GDM1 (cell line): ENCODE measurements at regions not wholly inside any gene's neighbourhood (a gene's known extent, or its start where the extent isn't known, plus 50 kb on each side); places are given as distances from the start of the nearest gene placed in this dataset.

Experiments used
- DNase-seq: peaks from one replicate; lab custom pipeline; 2025; lab: John Stamatoyannopoulos, UW

GRCh38 chr1:244157731-244158438 is 106.8 kb downstream of the ZBTB18 start:
- no peak for DNase-seq

DNA sequence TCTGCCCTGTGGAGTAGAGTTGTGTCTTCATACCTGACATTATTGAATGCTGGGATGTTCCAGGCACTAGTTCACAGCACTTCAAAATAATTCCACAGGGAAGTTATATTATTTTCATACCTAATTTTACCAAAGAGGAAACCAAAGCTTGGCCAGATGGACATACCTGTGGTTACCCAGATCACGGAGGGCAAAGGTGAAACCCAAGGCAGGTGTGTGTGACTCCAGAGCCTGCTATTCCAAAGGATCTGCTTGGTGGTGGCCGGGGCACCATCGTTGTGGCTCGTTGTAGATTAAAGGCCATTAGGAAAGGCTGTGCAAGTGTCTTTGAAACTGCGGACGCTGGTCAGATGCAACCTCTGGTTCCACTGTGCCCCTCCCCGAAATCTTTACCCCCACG is 108.6 kb downstream of the ZBTB18 start:
- DNase-seq = no peak

DNA sequence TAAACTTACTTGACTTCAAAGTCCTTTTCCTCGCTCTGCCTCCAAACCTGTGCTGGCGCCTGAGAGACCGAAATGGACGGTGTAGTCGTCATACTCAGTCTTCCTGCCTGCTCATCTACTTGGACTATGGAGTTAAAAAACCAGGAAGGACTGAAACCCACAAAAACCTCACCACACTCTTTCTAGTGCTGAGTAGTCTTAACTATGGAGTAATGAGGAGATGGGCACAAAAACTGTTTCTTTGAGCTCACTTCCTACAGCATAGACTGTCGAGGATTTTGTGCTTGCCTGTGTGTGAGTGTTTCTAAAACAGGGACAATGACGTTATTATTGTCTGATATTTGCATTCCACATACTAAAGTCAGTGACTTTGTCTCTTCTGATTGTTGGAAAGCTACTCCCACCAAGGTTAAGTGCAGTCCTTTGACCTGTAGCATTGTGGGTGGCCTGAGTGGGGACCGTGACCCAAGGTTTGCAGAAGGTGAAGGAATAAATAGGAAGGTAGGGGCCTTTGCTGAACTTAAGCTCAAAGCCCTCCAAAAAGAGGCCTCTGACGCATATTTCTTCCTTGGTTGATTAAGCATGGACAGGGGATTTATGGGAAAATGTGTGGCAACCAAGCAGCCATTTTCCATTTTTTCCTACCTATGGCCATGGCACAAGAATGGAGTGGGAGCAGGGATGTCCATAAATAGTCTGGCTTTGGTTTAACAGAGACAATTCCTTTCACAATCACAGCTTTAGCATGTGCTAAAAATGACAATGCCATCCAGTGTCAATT is 109.6 kb downstream of the ZBTB18 start:
- DNase-seq = peak; percentile 68

DNA sequence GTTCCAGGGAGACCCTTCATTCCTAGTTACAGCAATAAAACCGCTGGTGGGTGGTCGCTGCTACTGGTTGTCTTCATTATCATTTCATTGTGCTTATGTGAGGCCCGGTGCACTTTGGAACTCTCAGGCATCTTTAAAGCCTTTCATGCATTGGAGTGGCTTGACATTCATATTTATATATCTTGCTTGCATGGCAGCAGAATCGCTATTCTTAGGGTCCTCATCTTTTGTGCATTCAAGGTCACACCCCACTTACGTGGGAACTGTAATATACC is 110.1 kb downstream of the ZBTB18 start:
- DNase-seq = no peak

DNA sequence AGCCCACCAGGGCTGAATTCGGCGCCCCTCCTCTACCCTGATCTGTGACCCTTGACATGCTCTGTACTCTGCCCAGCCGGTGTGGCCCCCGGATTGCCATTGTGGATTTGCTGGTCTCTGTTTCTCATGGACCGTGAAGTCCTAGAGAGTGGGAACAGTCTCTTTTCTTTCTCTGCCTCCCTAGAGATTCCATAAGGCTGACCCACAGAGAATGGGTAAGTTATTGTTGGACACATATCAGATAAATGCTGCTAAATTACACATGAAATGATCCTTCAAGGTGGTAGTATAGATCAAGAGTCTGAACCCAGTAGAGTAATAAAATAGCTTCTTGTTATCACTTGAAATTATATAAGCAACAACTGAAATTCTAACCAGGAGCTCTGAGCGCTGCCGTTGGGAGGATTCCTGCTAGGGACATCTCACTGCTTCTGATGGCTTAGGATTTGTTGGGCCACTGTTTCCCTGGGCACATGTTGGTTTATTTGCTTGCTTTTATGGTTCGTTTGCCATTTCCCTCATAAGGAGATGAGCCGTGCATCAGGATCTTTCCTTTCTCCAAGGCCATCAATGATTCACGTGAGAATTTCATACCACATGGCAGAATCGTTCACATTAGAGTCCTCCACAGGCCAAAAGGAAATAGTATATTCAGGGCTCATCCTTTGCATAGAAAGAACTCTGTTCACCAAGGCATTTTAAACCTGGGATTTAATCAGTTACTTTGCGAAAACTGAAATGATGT is 111.9 kb downstream of the ZBTB18 start:
- DNase-seq = no peak

DNA sequence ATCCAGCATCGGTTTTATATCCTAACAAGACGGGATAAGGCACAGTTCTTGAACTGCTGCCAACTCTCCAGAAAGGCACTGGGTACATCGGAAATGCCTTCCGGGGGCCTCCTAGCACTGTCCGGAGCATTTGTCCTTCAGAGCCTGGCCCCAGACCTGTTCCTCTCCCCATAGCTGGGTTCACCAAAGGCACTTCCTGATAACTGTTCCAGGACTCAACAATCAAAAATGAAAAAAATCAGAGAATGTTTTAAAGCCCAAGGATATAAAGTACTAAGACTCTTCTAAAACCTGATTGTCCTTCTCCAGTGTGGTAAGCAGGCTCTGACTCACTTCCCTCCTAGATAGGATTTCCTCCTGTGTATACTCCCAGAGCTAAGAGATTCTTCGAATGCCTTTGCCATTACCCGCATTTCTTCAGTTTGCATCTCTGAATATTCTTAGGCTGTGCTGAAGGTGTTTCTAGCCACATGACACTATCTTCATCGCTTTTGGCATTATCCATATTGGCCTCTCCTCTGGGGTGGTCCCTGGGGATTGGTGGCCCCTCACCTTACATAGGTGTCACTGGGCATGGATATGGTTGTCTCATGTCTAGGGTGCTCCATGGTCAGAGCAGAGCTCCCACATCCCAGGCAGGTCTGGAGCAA is 112.9 kb downstream of the ZBTB18 start:
- no peak for DNase-seq

- DNase-seq = no peak
Measured at GRCh38 chr1:244164511-244164890, 113.4 kb downstream of the ZBTB18 start.

- DNase-seq = no peak
Measured at GRCh38 chr1:244165021-244165420, 113.9 kb downstream of the ZBTB18 start.

DNA sequence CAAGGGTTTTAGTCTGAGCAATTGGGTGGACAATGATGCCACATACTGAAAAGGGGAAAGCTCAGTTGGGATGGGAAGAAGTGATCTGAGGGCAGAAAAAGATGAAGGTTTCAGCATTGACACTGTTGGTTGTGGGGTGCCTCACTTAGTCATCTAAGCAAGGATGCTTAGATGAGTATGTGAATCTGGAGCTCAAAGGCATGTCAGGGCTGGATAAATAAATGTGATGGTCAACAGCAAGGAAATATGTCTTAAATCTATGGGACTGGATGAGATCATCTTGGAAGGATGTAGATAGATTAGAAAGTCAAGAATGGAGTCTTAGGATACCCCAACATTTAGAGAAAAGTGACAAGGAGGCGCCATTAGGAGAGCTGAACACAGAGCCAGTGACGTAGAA is 114.6 kb downstream of the ZBTB18 start:
- DNase-seq = no peak

DNA sequence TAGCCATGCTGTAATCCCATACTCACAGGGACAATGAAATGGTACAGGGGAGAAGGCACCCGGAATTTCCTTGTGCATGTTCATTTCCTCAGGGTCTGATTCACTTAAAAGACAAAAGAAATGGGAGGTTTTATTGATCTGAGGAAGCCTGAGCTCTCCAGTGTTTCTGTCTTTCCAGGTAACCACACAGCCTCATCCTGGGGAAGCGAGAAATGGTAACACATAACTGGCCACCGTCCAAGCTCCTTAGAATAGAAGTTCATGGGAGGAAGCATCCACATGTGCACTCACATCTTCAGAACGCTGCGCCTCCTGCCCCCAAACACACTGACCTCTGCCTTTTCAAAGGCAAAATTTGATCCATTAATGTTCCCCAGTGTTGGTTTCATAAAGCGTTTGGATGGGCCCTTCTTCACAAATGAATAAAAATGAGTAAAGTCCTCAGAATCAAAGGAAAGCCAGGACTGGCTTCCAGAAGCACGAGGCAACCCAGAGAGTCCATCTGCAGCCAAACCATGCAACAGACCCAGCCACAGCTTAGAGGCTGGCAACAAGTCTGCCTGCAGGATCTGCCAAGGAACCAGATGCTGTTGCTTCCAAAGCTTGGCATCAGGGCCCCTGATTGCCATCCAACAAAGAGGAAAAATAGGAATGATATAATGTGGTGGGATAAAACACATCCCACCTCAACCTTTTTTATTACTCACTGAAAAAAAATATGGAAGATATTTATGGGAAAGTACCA is 120.3 kb downstream of the ZBTB18 start:
- no peak for DNase-seq

GRCh38 chr1:244173240-244173639 is 122.2 kb downstream of the ZBTB18 start:
- DNase-seq = no peak

GRCh38 chr1:244173769-244174168 is 122.7 kb downstream of the ZBTB18 start:
- DNase-seq = no peak

GRCh38 chr1:244174922-244175521 is 123.9 kb downstream of the ZBTB18 start:
- no peak for DNase-seq

- DNase-seq = no peak
Measured at GRCh38 chr1:244176201-244176600, 125.1 kb downstream of the ZBTB18 start.

DNA sequence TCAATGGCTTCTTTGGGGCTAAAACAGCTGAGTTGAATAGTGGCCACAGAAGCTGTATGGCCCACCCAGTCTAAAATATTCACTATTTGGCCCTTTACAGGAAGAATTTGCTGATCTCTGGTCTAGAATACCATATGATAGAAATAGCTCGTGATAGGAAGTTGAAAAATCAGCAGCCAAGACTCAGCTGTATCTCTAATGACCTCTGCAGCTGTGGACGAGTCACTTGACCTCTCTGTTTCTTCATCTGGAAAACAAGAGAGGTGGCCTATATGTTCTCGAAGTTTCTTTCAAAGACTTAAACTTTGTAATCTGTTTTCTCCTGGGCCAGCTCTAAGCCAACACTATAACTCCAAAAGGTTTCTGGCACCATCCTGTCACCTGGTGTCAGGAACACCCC is 129.2 kb downstream of the ZBTB18 start:
- DNase-seq = no peak

DNA sequence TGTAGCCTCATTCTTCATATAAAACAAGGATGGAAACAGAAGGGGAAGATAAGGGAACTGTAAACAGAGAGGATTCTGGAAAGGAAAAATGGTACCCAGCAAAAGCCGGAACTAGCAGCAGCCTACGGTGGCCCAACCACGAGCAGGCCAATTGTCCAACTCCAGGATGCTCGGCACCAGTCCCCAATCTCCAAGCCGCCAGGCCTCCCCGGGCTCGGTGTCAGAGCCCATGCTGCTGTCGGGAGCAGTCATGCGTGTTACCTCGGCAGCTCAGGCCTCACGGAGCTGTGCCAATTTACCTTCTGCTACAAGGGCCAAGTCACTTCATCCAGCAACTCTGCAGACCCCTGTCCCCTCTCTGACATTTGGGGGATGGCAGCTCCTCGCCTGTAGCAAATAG is 130.8 kb downstream of the ZBTB18 start:
- no peak for DNase-seq

GRCh38 chr1:244183037-244183436 is 132.0 kb downstream of the ZBTB18 start:
- no peak for DNase-seq

DNA sequence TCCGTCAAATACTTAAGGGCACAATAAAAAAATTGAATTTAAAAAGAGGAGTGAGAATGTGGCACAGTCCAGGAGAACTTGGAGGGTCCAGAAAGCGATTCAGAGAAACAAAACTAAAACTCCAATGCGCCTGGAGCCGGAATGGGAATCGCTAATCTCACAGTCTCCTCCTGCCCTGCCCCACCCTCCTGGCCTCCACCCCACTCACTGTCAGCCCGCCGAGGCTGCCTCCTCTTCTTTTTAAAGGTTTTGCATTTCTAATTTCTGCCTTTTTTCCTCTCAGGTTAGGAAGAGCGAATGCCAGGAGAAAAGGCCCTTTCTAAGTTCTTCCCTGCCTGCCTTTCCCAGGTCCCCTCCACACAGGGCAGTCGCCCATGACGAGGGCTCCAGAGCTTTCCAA is 135.3 kb downstream of the ZBTB18 start:
- no peak for DNase-seq

DNA sequence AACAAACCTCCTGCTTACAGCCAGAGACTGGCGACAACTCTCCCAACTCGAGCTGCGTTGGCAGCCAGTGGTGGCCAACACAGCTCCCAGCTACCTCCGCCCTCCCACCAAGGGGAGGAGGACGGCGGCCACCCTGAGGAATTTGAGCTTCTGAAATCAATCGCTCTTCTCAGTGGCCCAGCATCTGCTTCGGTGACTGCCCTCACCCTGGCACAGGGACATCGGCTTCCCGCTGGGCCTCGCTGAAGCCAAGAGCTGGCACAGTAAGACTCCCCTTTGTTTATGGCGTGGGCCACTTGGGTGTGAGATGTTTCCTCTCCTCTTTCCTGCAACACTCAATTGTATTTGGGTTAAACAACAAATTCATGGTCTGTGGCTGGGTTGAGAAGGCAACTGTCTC is 136.2 kb downstream of the ZBTB18 start:
- DNase-seq = no peak

DNA sequence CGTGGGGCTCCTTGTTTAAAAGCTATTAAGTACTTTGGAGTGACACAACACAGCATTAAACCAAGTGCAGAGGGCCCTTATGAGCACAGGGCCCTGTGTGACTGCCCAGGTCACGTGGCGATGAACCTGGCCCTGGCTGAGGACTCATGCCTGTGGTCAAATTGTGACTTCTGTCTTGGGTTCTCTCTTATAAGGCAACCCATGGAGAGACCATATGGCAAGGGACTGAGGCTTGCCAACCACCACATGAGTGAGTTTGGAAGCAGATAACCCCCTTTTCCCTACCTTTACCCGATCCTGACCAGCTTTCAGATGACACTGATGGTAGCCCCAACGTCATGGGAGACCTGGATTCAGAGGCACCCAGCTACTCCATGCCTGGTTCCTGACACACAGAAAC is 140.5 kb downstream of the ZBTB18 start:
- DNase-seq = no peak

DNA sequence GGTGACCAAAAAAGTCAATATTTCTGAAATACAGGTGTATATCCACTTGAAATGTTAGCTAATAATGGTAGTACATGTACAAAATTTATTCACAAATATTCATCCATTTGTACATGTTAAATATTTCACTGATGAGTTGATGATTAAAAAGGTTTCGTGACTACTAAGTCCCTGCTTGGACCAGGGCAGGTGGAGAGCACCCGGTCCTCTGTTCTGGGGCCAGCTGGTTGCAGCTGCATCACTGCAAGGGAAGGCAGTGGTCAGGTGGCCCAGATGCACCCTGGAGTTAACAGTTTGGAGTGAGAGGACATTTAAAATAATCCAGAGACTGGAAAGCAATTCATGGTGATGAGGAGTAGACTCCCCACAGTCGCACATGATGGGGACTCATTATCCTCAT is 141.2 kb downstream of the ZBTB18 start:
- DNase-seq = no peak
